RPMI7951 (cell line): ENCODE measurements at regions not wholly inside any gene's neighbourhood (a gene's known extent, or its start where the extent isn't known, plus 50 kb on each side); places are given as distances from the start of the nearest gene placed in this dataset.
A peak's percentile ranks its signal among the peaks of the same experiment; 100 is the strongest.

Experiments used
- DNase-seq: peaks from one replicate; pipeline ENCODE4 v3.0.0-alpha.2; 2012; ENCODE audit warnings: low read depth

GRCh38 chr4:107318078-107318477 lies 282.0 kb upstream of the DKK2 start:
- no peak for DNase-seq

- no peak for DNase-seq
Measured at GRCh38 chr4:107317611-107318010, 281.5 kb upstream of the DKK2 start.

GRCh38 chr4:107315584-107315983 lies 279.5 kb upstream of the DKK2 start:
- DNase-seq, result no peak

- DNase-seq, result no peak
Measured at GRCh38 chr4:107314156-107314555, 278.0 kb upstream of the DKK2 start.

- DNase-seq, result no peak
Measured at GRCh38 chr4:107312366-107312765, 276.3 kb upstream of the DKK2 start.

- DNase-seq, result peak; percentile 24
Measured at GRCh38 chr4:107304699-107305286, 268.7 kb upstream of the DKK2 start.

- peak; percentile 25 for DNase-seq
Measured at GRCh38 chr4:107299646-107300045, 263.5 kb upstream of the DKK2 start.

GRCh38 chr4:107292979-107293378 lies 256.9 kb upstream of the DKK2 start:
- peak; percentile 31 for DNase-seq

GRCh38 chr4:107283587-107284559 lies 247.8 kb upstream of the DKK2 start:
- DNase-seq, result peak; percentile 97

GRCh38 chr4:107279733-107280132 lies 243.6 kb upstream of the DKK2 start:
- peak; percentile 63 for DNase-seq

- DNase-seq, result peak; percentile 51
Measured at GRCh38 chr4:107278791-107279483, 242.8 kb upstream of the DKK2 start.

GRCh38 chr4:107276052-107276451 lies 239.9 kb upstream of the DKK2 start:
- DNase-seq, result no peak

- DNase-seq, result no peak
Measured at GRCh38 chr4:107275225-107275624, 239.1 kb upstream of the DKK2 start.

GRCh38 chr4:107270614-107271013 lies 234.5 kb upstream of the DKK2 start:
- DNase-seq, result no peak

- no peak for DNase-seq
Measured at GRCh38 chr4:107269175-107269574, 233.1 kb upstream of the DKK2 start.

GRCh38 chr4:107265859-107266258 lies 229.7 kb upstream of the DKK2 start:
- no peak for DNase-seq

- DNase-seq, result peak; percentile 54
Measured at GRCh38 chr4:107261241-107261874, 225.2 kb upstream of the DKK2 start.

GRCh38 chr4:107258359-107258758 lies 222.2 kb upstream of the DKK2 start:
- peak; percentile 91 for DNase-seq

GRCh38 chr4:107255596-107255995 lies 219.5 kb upstream of the DKK2 start:
- DNase-seq, result peak; percentile 69

- no peak for DNase-seq
Measured at GRCh38 chr4:107255114-107255513, 219.0 kb upstream of the DKK2 start.

- DNase-seq, result no peak
Measured at GRCh38 chr4:107253579-107254068, 217.5 kb upstream of the DKK2 start.

GRCh38 chr4:107253090-107253489 lies 217.0 kb upstream of the DKK2 start:
- no peak for DNase-seq
